ENCODE measurements at regions not wholly inside any gene's neighbourhood (a gene's known extent, or its start where the extent isn't known, plus 50 kb on each side); places are given as distances from the start of the nearest gene placed in this dataset.

DNA sequence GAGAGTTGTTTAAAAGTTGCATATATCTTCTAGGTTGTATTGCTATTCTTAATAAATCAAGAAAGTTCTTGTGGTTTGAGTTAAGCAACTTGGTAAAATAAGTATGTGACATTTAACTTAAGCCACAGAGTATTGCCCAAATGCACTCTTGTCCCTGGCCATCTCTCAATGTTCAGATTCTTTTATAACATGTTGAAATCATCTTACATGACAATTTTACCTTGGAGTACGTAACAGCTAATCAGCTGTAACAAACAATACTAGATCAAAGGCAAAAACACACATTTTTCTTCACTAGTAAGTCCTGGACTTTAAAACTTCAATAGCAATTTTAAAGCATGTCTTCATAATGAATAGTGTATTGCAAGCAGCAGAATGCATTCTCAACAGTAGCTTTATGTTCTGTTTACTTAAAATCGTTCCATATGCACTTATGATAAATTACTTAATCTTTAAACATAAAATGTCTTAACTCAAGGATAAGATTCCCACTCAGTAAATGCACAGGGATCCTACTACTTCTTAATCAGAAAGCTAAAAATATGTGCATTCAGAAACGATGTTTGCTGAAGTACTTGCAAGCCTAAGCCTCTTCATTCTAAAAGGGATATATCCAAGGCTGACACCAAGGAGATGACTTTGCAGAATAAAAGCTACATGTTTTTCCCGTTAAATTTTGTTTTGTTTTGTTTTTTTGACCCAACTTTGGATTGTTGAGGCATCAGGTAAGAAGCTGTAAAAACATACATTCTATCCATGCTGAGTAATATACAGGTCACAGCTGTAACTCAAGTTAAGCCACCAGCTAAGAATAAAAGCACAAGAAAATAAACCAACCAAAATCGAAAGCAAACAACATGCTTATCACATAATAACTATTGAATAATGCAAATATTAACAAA, 86.1 kb upstream of the NFIB start:
- no peaks in the 10 kb centered on the region for H3K36me3 ChIP-seq (ENCODE audit: insufficient read depth, low read length)
- H3K27ac ChIP-seq (ENCODE audit: low read depth, low read length), result no peak overlapping the region
- Mint-ChIP-seq H3K36me3 (no peaks in the 10 kb centered on the region), H3K4me1 (no peaks in the 10 kb centered on the region), H3K27me3 (no peaks in the 10 kb centered on the region), H3K9me3 (no peaks in the 10 kb centered on the region), H3K4me3 (no peak overlapping the region), H3K27ac (no peak overlapping the region)
- ChIA-PET CTCF (no interaction called here), POLR2A (no interaction called here)
- H3K4me1 ChIP-seq (ENCODE audit: insufficient read depth, low read length), result no peaks in the 10 kb centered on the region
- DNase-seq, result no peak
- no peak overlapping the region for H3K4me3 ChIP-seq (ENCODE audit: low read length)
- H3K9me3 ChIP-seq (ENCODE audit: low read length), result no peaks in the 10 kb centered on the region
- no peaks in the 10 kb centered on the region for H3K27me3 ChIP-seq (ENCODE audit: insufficient read depth, low read length, poor library complexity, severe bottlenecking)

DNA sequence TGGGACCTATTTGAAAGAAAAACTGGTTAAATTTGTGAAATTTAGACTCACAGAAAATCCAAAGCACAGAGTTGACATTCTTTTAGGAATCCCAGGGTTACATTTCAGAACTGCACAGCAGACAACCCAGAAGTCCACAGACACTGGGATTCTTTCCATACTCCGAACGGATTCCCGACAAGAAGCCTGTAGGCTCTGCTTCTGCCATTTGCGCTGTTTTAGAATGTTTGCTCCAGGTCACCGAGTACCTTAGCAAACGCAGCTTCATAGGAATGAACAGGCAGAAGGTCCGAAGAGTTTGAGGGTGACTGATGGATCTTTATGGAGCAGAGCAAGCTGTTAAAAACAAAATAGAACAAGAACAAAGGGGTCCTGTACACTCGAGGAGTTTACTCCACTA, 84.5 kb upstream of the NFIB start:
- Histone ChIP-seq H3K4me1 (ENCODE audit: insufficient read depth, low read length) (no peaks in the 10 kb centered on the region), H3K36me3 (ENCODE audit: insufficient read depth, low read length) (no peaks in the 10 kb centered on the region), H3K27ac (ENCODE audit: low read depth, low read length) (no peak overlapping the region), H3K27me3 (ENCODE audit: insufficient read depth, low read length, poor library complexity, severe bottlenecking) (no peaks in the 10 kb centered on the region), H3K4me3 (ENCODE audit: low read length) (no peak overlapping the region), H3K9me3 (ENCODE audit: low read length) (no peaks in the 10 kb centered on the region)
- H3K27ac Mint-ChIP-seq, result no peak overlapping the region
- CTCF ChIA-PET, result no interaction called here
- no peak for DNase-seq
- H3K27me3 Mint-ChIP-seq, result no peaks in the 10 kb centered on the region
- no peak overlapping the region for H3K4me3 Mint-ChIP-seq
- POLR2A ChIA-PET, result no interaction called here
- H3K4me1 Mint-ChIP-seq, result no peaks in the 10 kb centered on the region
- H3K9me3 Mint-ChIP-seq, result peaks cover 0 to 1% (median 0%) of the 10 kb centered on the region in 5 donors
- no peaks in the 10 kb centered on the region for H3K36me3 Mint-ChIP-seq

DNA sequence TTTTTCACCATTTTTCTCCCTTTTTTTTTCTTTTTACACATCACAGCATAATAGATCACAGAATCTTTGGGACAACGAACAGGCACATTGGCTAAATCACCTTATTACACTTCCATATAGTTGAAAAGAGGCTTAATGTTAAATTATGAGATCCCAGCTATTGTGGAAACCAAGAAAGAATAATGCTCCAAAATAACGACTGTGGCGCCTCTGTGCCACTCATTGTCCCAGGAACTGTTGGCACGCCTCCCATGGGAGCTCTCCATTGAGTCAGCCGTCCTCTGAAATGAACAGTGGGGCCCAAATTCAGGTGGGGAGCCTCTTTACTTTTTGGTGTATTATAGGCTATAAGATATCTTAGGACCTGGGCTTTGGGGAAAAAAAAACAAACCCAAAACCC, 82.2 kb upstream of the NFIB start:
- H3K27me3 ChIP-seq (ENCODE audit: insufficient read depth, low read length, poor library complexity, severe bottlenecking), result no peaks in the 10 kb centered on the region
- Mint-ChIP-seq H3K27me3 (peaks cover 0 to 1% of the 10 kb centered on the region in 2 donors), H3K9me3 (peaks cover 0 to 7% (median 5%) of the 10 kb centered on the region in 5 donors), H3K36me3 (no peaks in the 10 kb centered on the region), H3K4me1 (no peaks in the 10 kb centered on the region), H3K4me3 (no peak overlapping the region), H3K27ac (no peak overlapping the region)
- no peaks in the 10 kb centered on the region for H3K4me1 ChIP-seq (ENCODE audit: insufficient read depth, low read length)
- CTCF ChIA-PET, result no interaction called here
- no peaks in the 10 kb centered on the region for H3K36me3 ChIP-seq (ENCODE audit: insufficient read depth, low read length)
- H3K9me3 ChIP-seq (ENCODE audit: low read length), result no peaks in the 10 kb centered on the region
- DNase-seq, result no peak
- H3K27ac ChIP-seq (ENCODE audit: low read depth, low read length), result no peak overlapping the region
- POLR2A ChIA-PET, result no interaction called here
- H3K4me3 ChIP-seq (ENCODE audit: low read length), result no peak overlapping the region

DNA sequence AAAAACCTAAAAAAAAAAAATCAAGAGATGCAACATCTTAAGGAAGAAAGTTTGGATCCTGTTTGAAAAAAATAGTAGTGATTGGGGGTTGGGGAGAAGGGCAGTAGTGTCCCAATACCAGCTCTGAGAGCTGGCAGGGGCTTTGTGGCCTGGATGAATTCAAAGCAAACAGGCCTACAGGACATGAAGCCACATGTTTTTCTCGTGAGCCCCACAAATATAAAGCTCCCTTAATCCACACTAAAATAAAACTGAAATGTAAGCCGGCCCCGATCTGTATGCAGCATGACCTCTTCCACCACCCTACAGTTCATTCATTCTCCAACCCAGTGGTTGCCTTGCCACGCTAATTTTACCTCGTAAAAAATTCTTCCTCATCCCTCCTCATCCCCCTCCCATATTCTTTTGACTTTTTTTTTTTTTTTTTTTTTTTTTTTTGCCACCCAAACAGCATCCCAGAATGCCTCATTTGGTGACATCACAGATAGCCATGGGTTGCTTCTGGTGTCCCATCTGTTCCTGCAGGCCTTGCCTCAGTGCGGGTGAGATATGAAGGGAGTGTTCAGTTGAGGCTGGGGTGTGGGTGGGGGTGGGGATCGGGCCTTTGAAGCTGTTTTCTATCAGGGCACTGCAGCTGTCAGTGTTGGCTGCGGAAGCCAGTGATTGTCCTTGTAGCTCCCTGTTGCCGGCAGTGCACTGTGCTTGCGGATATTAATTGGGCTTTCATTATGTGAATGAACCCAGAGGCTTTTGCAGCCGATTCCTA, 81.6 kb upstream of the NFIB start:
- no peak for DNase-seq
- no peaks in the 10 kb centered on the region for H3K36me3 ChIP-seq (ENCODE audit: insufficient read depth, low read length)
- Mint-ChIP-seq H3K4me1 (no peaks in the 10 kb centered on the region), H3K27ac (no peak overlapping the region), H3K4me3 (no peak overlapping the region), H3K36me3 (no peaks in the 10 kb centered on the region), H3K27me3 (peaks cover 0 to 1% of the 10 kb centered on the region in 2 donors), H3K9me3 (peaks cover 0 to 11% (median 5%) of the 10 kb centered on the region in 5 donors)
- no peaks in the 10 kb centered on the region for H3K9me3 ChIP-seq (ENCODE audit: low read length)
- POLR2A ChIA-PET, result no interaction called here
- no peak overlapping the region for H3K27ac ChIP-seq (ENCODE audit: low read depth, low read length)
- no peak overlapping the region for H3K4me3 ChIP-seq (ENCODE audit: low read length)
- CTCF ChIA-PET, result no interaction called here
- no peaks in the 10 kb centered on the region for H3K4me1 ChIP-seq (ENCODE audit: insufficient read depth, low read length)
- H3K27me3 ChIP-seq (ENCODE audit: insufficient read depth, low read length, poor library complexity, severe bottlenecking), result no peaks in the 10 kb centered on the region

DNA sequence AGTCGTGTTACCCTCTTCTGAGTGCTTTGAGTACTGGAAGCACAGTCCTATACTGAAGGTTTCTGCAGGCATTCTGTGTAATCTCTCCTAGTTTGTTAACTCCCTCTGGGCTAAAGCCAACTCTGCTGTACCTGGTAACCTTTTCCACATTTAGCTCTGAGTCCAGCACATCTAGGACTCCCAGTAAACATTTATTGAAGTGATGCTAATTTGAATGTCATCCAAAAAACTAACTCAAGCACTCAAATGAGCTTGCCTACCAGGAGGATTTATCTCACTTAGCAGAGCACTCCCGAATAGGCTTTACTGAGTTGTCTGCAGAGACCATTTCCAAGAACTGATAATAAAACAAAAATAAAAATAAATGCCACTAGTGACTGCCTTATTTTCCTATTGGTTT, 79.5 kb upstream of the NFIB start:
- Mint-ChIP-seq H3K9me3 (peaks cover 0 to 11% (median 5%) of the 10 kb centered on the region in 5 donors), H3K27me3 (peaks cover 0 to 1% of the 10 kb centered on the region in 2 donors), H3K36me3 (no peaks in the 10 kb centered on the region), H3K27ac (no peak overlapping the region), H3K4me3 (no peak overlapping the region), H3K4me1 (no peaks in the 10 kb centered on the region)
- H3K4me3 ChIP-seq (ENCODE audit: low read length), result no peak overlapping the region
- ChIA-PET POLR2A (no interaction called here), CTCF (no interaction called here)
- no peaks in the 10 kb centered on the region for H3K27me3 ChIP-seq (ENCODE audit: insufficient read depth, low read length, poor library complexity, severe bottlenecking)
- no peak overlapping the region for H3K27ac ChIP-seq (ENCODE audit: low read depth, low read length)
- DNase-seq, result no peak
- H3K9me3 ChIP-seq (ENCODE audit: low read length), result no peaks in the 10 kb centered on the region
- no peaks in the 10 kb centered on the region for H3K4me1 ChIP-seq (ENCODE audit: insufficient read depth, low read length)
- H3K36me3 ChIP-seq (ENCODE audit: insufficient read depth, low read length), result no peaks in the 10 kb centered on the region

DNA sequence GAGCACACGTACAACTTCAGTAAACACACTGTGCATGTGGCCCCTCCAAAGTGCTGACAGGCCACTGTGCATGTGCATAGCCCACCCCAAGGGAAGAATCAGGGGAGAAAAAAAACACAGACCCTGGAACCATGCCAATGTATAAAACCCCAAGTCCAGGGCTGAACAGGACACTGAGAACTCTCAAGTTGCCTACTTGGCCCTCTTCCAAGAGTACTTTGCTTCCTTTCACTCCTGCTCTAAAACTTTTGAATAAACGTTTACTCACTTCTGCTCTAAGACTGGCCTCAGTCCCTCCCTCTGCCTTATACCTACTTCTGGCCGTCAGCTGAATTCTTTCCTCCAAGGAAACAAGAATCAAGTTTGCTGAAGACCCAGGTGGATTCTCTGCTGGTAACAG, 77.7 kb upstream of the NFIB start:
- CTCF ChIA-PET, result no interaction called here
- peaks cover 0 to 4% of the 10 kb centered on the region in 2 donors for H3K27me3 Mint-ChIP-seq
- POLR2A ChIA-PET, result no interaction called here
- no peaks in the 10 kb centered on the region for H3K27me3 ChIP-seq (ENCODE audit: insufficient read depth, low read length, poor library complexity, severe bottlenecking)
- no peak overlapping the region for H3K4me3 ChIP-seq (ENCODE audit: low read length)
- no peaks in the 10 kb centered on the region for H3K9me3 ChIP-seq (ENCODE audit: low read length)
- no peaks in the 10 kb centered on the region for H3K4me1 ChIP-seq (ENCODE audit: insufficient read depth, low read length)
- DNase-seq, result no peak
- H3K4me3 Mint-ChIP-seq, result no peak overlapping the region
- H3K4me1 Mint-ChIP-seq, result no peaks in the 10 kb centered on the region
- H3K36me3 Mint-ChIP-seq, result no peaks in the 10 kb centered on the region
- H3K27ac Mint-ChIP-seq, result no peak overlapping the region
- H3K9me3 Mint-ChIP-seq, result peaks cover 0 to 11% (median 5%) of the 10 kb centered on the region in 5 donors
- no peaks in the 10 kb centered on the region for H3K36me3 ChIP-seq (ENCODE audit: insufficient read depth, low read length)
- H3K27ac ChIP-seq (ENCODE audit: low read depth, low read length), result no peak overlapping the region

DNA sequence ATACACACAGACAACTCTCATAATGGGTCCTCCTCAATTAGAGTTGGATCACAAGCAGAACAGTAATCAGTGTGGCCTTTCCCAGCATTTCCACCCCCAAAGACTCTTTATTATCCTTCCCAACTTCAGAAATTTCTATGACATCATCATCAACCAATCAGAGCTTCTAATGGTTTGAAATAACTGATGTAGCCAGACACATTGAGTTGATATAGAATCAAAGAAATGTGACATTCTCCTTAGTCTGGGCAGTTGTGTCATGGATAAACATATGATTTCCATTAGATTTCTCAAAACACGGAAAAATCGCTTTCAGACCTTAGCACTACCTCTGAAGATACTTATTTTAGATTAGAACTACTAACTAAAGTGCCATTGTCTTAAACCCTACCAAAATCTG, 75.7 kb upstream of the NFIB start:
- Mint-ChIP-seq H3K36me3 (no peaks in the 10 kb centered on the region), H3K27ac (no peak overlapping the region), H3K4me1 (no peaks in the 10 kb centered on the region), H3K9me3 (peaks cover 0 to 11% (median 5%) of the 10 kb centered on the region in 5 donors), H3K4me3 (no peak overlapping the region), H3K27me3 (peaks cover 0 to 4% of the 10 kb centered on the region in 2 donors)
- Histone ChIP-seq H3K27ac (ENCODE audit: low read depth, low read length) (no peak overlapping the region), H3K27me3 (ENCODE audit: insufficient read depth, low read length, poor library complexity, severe bottlenecking) (no peaks in the 10 kb centered on the region), H3K4me1 (ENCODE audit: insufficient read depth, low read length) (no peaks in the 10 kb centered on the region), H3K4me3 (ENCODE audit: low read length) (no peak overlapping the region), H3K9me3 (ENCODE audit: low read length) (no peaks in the 10 kb centered on the region), H3K36me3 (ENCODE audit: insufficient read depth, low read length) (no peaks in the 10 kb centered on the region)
- no peak for DNase-seq
- CTCF ChIA-PET, result no interaction called here
- POLR2A ChIA-PET, result no interaction called here

DNA sequence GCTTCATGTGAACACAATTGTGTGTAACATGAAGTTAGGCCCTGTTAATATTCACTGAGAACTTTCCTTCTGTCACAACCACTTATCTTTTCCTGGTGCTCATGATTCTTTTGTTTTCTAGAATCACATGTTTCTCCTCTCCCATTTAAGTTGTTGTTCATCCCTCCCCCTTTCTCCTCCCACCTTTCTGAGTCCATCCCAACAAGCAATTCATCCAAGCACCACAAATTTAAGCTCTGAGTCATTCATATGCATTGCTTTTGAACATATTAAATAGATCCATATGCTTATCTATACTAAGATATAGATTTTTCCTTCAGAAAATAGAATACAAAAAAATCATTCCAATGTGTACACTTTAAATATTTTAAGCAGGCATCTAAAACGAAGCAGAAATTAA, 75.2 kb upstream of the NFIB start:
- H3K9me3 ChIP-seq (ENCODE audit: low read length), result no peaks in the 10 kb centered on the region
- H3K4me1 ChIP-seq (ENCODE audit: insufficient read depth, low read length), result no peaks in the 10 kb centered on the region
- CTCF ChIA-PET, result no interaction called here
- Mint-ChIP-seq H3K27ac (no peak overlapping the region), H3K36me3 (no peaks in the 10 kb centered on the region), H3K9me3 (peaks cover 0 to 11% (median 3%) of the 10 kb centered on the region in 5 donors), H3K27me3 (peaks cover 0 to 4% of the 10 kb centered on the region in 2 donors), H3K4me3 (no peak overlapping the region), H3K4me1 (no peaks in the 10 kb centered on the region)
- H3K27me3 ChIP-seq (ENCODE audit: insufficient read depth, low read length, poor library complexity, severe bottlenecking), result no peaks in the 10 kb centered on the region
- DNase-seq, result no peak
- POLR2A ChIA-PET, result no interaction called here
- no peak overlapping the region for H3K27ac ChIP-seq (ENCODE audit: low read depth, low read length)
- H3K4me3 ChIP-seq (ENCODE audit: low read length), result no peak overlapping the region
- H3K36me3 ChIP-seq (ENCODE audit: insufficient read depth, low read length), result no peaks in the 10 kb centered on the region
